ENCODE measurements at regions not wholly inside any gene's neighbourhood (a gene's known extent, or its start where the extent isn't known, plus 50 kb on each side); places are given as distances from the start of the nearest gene placed in this dataset.
"Not testable (repeated sequence)": the region's sequence is repeated elsewhere in the genome, so short reads cannot be mapped to it uniquely, and the experiment has no call there.

DNA sequence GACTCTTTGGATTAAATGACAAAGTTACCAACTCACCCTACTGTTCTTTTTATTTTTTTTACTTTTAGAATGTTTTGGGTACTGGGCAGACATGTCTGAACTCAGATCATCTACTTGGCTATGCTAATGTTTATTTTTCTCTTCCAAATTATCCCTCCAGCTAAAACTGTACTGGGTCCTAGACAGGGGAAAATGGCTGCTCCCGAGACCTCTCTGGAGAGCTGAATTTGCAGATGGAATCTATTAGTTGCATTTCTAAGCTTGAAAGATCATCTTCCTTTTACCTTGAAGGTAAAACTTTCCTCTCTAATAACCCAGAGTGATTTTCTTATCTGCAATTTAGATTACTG, 197.5 kb upstream of the SEMA6A start:
- intact Hi-C loops (cut with micrococcal nuclease), result no loop called here
- Mint-ChIP-seq H3K36me3 (ENCODE audit: low read depth) (no peaks in the 10 kb centered on the region), H3K9me3 (no peaks in the 10 kb centered on the region), H3K27ac (no peak overlapping the region), H3K27me3 (peaks cover 3% of the 10 kb centered on the region), H3K4me3 (no peak overlapping the region), H3K4me1 (no peaks in the 10 kb centered on the region)
- no peak for DNase-seq

DNA sequence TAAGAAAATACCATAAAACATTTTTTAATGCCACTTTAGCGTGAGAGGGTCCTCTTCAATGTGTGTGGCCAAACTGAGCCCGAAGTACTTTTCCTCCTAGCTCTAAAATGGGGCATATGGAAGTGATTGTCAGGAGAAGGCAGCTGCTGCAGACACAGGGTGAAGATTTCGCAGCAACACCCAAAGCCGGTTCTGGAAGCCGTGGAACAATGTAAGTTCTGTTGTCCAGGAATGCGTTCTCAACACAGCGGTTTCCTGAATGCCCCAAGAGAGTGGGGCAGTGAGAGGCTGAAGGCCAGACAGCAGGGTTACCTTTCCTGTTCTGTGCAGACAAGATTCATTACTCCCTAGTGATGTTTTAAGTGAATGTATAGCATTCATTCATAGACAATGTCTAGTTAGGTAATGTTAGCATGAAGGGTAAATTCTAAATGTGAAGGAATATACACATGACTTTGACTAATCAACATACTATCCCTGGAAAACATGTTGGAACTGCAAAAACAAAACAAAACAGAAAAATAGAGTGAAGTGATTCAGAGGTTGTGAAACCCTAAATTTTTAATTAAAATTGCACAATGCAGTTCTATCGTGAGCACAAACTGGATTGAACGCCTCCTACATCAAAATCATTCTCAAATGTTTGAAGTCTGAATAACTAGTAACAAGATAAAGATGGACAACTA, 197.0 kb upstream of the SEMA6A start:
- intact Hi-C loops (cut with micrococcal nuclease), result no loop called here
- Mint-ChIP-seq H3K4me3 (no peak overlapping the region), H3K27me3 (peaks cover 3% of the 10 kb centered on the region), H3K9me3 (no peaks in the 10 kb centered on the region), H3K36me3 (ENCODE audit: low read depth) (no peaks in the 10 kb centered on the region), H3K4me1 (no peaks in the 10 kb centered on the region), H3K27ac (no peak overlapping the region)
- no peak for DNase-seq

DNA sequence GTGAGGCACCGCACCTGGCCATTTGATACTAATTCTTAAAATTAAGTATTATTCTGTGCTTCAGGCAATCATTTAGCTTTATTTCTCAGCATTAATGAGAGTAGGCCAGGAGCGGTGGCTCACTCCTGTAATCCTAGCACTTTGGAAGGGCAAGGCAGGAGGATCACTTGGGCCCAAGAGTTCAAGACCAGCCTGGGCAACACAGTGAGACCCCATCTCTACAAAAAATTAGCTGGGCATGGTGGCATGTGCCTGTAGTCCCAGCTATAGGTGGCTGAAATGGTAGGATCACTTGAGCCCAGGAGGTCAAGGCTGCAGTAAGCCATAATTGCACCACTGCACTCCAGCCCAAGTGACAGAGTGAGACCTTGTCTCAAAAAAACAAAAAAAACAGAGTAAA, 195.3 kb upstream of the SEMA6A start:
- H3K27me3 Mint-ChIP-seq; intact Hi-C loops (cut with micrococcal nuclease); H3K4me3 Mint-ChIP-seq; DNase-seq; H3K9me3 Mint-ChIP-seq; H3K27ac Mint-ChIP-seq; H3K36me3 Mint-ChIP-seq (ENCODE audit: low read depth); H3K4me1 Mint-ChIP-seq: not testable (repeated sequence)

DNA sequence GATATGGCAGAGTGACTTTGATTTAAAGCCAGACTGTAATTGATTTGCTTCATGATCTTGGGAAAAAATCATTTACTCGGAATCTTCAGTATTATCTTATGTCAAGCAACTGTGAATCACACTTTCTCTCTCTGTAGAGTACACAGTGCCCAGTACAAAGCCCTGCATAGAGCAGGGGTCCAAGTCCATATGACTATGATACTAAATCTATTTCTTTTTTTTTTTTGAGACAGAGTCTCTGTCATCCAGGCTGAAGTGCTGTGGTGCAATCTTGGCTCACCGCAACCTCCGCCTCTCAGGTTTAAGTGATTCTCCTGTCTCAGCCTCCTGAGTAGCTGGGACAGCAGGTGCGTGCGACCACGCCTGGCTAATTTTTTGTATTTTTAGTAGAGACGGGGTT, 194.8 kb upstream of the SEMA6A start:
- H3K9me3 Mint-ChIP-seq, result no peaks in the 10 kb centered on the region
- no peaks in the 10 kb centered on the region for H3K36me3 Mint-ChIP-seq (ENCODE audit: low read depth)
- no peak overlapping the region for H3K27ac Mint-ChIP-seq
- no peak overlapping the region for H3K4me3 Mint-ChIP-seq
- H3K27me3 Mint-ChIP-seq, result peaks cover 2% of the 10 kb centered on the region
- H3K4me1 Mint-ChIP-seq, result no peaks in the 10 kb centered on the region
- intact Hi-C loops (cut with micrococcal nuclease), result no loop called here
- DNase-seq, result no peak

GRCh38 chr5:116766470-116766947, 191.9 kb upstream of the SEMA6A start:
- Mint-ChIP-seq H3K9me3 (no peaks in the 10 kb centered on the region), H3K4me3 (no peak overlapping the region), H3K27ac (no peak overlapping the region), H3K27me3 (no peaks in the 10 kb centered on the region), H3K4me1 (no peaks in the 10 kb centered on the region), H3K36me3 (ENCODE audit: low read depth) (no peaks in the 10 kb centered on the region)
- intact Hi-C loops (cut with micrococcal nuclease), result no loop called here
- no peak for DNase-seq

GRCh38 chr5:116765441-116765840, 190.8 kb upstream of the SEMA6A start:
- Mint-ChIP-seq H3K9me3 (no peaks in the 10 kb centered on the region), H3K4me1 (no peaks in the 10 kb centered on the region), H3K27ac (no peak overlapping the region), H3K27me3 (no peaks in the 10 kb centered on the region), H3K4me3 (no peak overlapping the region), H3K36me3 (ENCODE audit: low read depth) (no peaks in the 10 kb centered on the region)
- intact Hi-C loops (cut with micrococcal nuclease), result no loop called here
- no peak for DNase-seq

DNA sequence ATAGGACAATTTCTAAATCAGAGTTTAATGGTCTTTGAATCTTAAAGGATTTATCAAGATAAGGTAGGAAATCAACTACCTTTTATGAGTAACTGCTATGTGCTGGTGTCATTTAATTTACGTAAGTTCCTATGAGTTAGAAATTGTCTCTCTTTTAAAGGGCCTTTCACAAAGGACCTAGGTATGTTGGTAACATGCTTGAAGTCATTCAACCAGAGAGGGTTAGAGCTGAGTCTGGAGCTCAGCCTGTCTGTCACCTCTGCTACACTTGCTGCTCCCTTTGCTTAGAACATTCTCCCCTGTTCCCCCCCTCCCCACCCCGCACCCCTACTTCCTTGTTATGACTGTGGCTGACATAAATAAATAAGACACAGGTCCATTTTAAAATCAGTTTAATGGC, 190.3 kb upstream of the SEMA6A start:
- no peak for DNase-seq
- no peak overlapping the region for H3K4me3 Mint-ChIP-seq
- H3K9me3 Mint-ChIP-seq, result no peaks in the 10 kb centered on the region
- H3K36me3 Mint-ChIP-seq (ENCODE audit: low read depth), result no peaks in the 10 kb centered on the region
- H3K4me1 Mint-ChIP-seq, result no peaks in the 10 kb centered on the region
- no peak overlapping the region for H3K27ac Mint-ChIP-seq
- intact Hi-C loops (cut with micrococcal nuclease), result no loop called here
- H3K27me3 Mint-ChIP-seq, result no peaks in the 10 kb centered on the region

DNA sequence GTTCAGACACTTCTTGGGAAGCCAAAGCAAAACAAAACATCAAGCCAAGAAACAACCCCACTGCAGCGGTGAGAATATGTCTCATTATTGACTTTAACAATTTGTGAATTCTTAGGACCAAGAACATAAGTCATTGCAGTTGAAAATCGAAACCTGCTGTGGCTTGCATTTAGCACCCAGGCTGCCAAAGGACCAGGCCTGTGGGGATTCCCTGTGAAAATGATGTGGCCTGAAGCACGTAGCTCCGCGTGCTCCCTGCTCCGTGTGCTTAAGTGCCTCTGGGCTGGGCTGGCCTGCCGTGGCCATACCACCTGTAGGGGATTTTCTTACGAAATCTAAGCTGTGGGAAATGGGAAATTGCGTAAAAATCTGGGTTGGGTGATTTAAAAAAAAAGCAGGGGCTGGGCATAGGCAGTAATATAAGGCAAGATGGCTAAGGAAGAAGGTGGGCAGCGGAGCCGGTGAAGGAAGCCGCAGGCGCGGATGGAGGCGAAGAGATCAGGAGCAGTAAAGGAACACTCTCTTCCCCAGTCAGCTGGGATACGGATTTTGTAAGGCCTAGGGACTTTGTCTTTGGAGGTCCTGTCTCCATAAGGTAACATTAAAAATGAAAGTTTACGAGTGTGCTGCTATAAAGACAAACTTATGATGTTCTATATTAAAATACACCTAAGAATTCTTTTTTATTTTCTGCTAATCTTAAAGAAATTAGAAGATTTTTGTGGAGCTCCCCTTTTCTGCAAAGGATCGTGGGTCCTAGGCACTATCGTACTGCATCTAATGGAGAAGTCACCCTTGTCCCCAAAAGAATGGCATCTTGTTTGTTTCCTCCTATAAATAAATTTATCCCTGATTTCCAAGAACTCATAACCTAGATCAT, 189.6 kb upstream of the SEMA6A start:
- Mint-ChIP-seq H3K4me3 (no peak overlapping the region), H3K27me3 (no peaks in the 10 kb centered on the region), H3K27ac (no peak overlapping the region), H3K36me3 (ENCODE audit: low read depth) (no peaks in the 10 kb centered on the region), H3K4me1 (no peaks in the 10 kb centered on the region), H3K9me3 (no peaks in the 10 kb centered on the region)
- no peak for DNase-seq
- intact Hi-C loops (cut with micrococcal nuclease), result no loop called here

DNA sequence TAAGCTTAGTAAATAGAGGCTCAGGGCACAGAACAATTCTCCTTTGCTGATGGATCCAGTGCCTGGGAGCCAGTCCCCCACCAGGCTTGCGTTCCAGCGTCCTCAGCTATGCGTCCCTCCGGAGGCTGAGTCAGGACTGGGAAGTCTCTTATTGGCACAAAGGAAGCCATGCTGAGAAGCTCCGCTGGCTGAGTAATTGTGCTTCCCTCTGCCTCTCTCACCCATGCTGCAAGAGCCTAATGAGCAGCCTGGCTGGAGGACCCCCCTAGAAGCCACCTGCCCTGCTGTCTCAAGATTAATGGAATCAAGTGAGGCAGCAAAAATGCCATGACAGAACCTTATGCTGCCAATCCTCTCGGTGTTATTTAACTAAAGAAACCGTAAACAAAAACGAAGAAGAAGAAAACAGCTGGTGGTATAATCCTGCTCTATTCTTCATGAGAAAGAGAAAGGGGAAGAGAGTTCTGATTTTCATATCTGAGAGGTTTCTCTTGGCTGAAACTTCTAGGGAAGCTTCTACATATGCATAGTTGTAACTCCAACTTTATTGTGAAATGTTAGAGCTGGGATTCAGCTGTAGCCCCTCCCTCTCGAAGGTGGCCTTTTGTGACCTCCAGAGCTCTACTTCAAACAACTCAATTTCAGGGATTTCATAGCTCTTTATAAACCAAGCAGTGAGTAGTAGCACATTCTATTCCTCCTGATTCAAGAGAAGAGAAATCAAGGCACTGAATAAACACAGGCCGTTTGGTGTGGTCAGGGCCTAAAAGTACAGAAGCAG, 185.4 kb upstream of the SEMA6A start:
- H3K9me3 Mint-ChIP-seq, result no peaks in the 10 kb centered on the region
- no peak overlapping the region for H3K4me3 Mint-ChIP-seq
- H3K27ac Mint-ChIP-seq, result no peak overlapping the region
- H3K27me3 Mint-ChIP-seq, result no peaks in the 10 kb centered on the region
- H3K36me3 Mint-ChIP-seq (ENCODE audit: low read depth), result no peaks in the 10 kb centered on the region
- no peak for DNase-seq
- intact Hi-C loops (cut with micrococcal nuclease), result no loop called here
- no peaks in the 10 kb centered on the region for H3K4me1 Mint-ChIP-seq

DNA sequence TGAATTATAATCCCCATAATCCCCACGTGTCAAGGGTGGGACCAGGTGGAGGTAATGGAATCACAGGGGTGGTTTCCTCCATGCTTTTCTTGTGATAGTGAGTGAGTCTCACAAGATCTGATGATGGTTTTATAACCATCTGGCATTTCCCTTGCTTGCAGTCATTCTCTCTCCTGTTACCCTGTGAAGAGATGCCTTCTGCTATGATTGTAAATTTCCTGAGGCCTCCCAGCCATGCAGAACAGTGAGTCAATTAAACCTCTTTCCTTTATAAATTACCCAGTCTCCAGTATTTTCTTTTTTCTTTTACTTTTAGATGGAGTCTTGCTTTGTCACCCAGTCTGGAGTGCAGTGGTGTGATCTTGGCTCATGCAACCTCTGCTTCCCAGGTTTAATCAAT, 182.7 kb upstream of the SEMA6A start:
- DNase-seq, result no peak
- intact Hi-C loops (cut with micrococcal nuclease), result no loop called here
- H3K4me3 Mint-ChIP-seq, result no peak overlapping the region

GRCh38 chr5:116756531-116756930, 181.9 kb upstream of the SEMA6A start:
- Mint-ChIP-seq H3K4me3 (no peak overlapping the region), H3K27ac (no peak overlapping the region), H3K4me1 (no peaks in the 10 kb centered on the region), H3K27me3 (no peaks in the 10 kb centered on the region), H3K36me3 (ENCODE audit: low read depth) (no peaks in the 10 kb centered on the region), H3K9me3 (no peaks in the 10 kb centered on the region)
- no peak for DNase-seq
- intact Hi-C loops (cut with micrococcal nuclease), result no loop called here

More for the DNA sequence above, 182.7 kb upstream of the SEMA6A start:
- no peaks in the 10 kb centered on the region for H3K36me3 Mint-ChIP-seq (ENCODE audit: low read depth)
- no peak overlapping the region for H3K27ac Mint-ChIP-seq
- H3K4me1 Mint-ChIP-seq, result no peaks in the 10 kb centered on the region
- H3K27me3 Mint-ChIP-seq, result no peaks in the 10 kb centered on the region
- no peaks in the 10 kb centered on the region for H3K9me3 Mint-ChIP-seq

- Mint-ChIP-seq H3K4me3 (no peak overlapping the region), H3K27ac (no peak overlapping the region), H3K27me3 (no peaks in the 10 kb centered on the region), H3K9me3 (no peaks in the 10 kb centered on the region), H3K4me1 (no peaks in the 10 kb centered on the region), H3K36me3 (ENCODE audit: low read depth) (no peaks in the 10 kb centered on the region)
- intact Hi-C loops (cut with micrococcal nuclease), result no loop called here
- DNase-seq, result no peak
Measured at GRCh38 chr5:116754556-116754955, 179.9 kb upstream of the SEMA6A start.

- Mint-ChIP-seq H3K9me3 (no peaks in the 10 kb centered on the region), H3K27me3 (no peaks in the 10 kb centered on the region), H3K27ac (no peak overlapping the region), H3K4me1 (no peaks in the 10 kb centered on the region), H3K36me3 (ENCODE audit: low read depth) (no peaks in the 10 kb centered on the region), H3K4me3 (no peak overlapping the region)
- intact Hi-C loops (cut with micrococcal nuclease), result no loop called here
- DNase-seq, result no peak
Measured at GRCh38 chr5:116751684-116752083, 177.1 kb upstream of the SEMA6A start.

Measured in activated CD4-positive, alpha-beta T cell treated with anti-CD3 and anti-CD28 coated beads, Interleukin-2, amount 10 ng/mL, durations not matched to agents 24 days and 14 days (primary cell).